Daoy (cell line): ENCODE measurements at regions not wholly inside any gene's neighbourhood (a gene's known extent, or its start where the extent isn't known, plus 50 kb on each side); places are given as distances from the start of the nearest gene placed in this dataset.

Experiments used
- DNase-seq: peaks from one replicate; pipeline ENCODE4 v3.0.0-alpha.2; 2015; ENCODE audit warnings: low read depth

- DNase-seq: no peak
Measured at GRCh38 chr15:69949485-69949884, 148.2 kb downstream of the TLE3 start.

GRCh38 chr15:69951256-69951897 is 146.3 kb downstream of the TLE3 start:
- DNase-seq: no peak

GRCh38 chr15:69951898-69952555 is 145.7 kb downstream of the TLE3 start:
- DNase-seq: no peak

DNA sequence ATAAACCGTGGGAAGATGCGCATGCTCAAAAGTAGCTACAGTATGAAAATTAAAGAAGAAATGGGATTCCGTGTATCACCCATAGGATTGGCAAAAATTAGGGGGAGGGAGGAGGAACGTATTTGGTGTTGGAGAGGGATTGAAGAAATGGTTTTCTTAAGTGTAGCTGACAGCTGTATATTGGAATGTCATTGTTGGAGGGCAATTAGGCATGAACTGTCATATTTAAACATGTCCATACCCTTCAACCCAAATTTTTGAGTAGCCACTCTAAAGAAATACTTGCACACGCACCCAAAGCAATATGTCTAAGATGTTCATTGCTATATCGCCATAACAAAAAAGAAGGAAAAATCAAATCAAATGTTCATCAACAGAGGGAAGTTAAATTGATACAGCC is 144.7 kb downstream of the TLE3 start:
- DNase-seq: no peak

- DNase-seq: no peak
Measured at GRCh38 chr15:69953816-69954215, 143.9 kb downstream of the TLE3 start.

- DNase-seq: no peak
Measured at GRCh38 chr15:69954666-69955065, 143.1 kb downstream of the TLE3 start.

GRCh38 chr15:69955240-69955894 is 142.3 kb downstream of the TLE3 start:
- DNase-seq: no peak

DNA sequence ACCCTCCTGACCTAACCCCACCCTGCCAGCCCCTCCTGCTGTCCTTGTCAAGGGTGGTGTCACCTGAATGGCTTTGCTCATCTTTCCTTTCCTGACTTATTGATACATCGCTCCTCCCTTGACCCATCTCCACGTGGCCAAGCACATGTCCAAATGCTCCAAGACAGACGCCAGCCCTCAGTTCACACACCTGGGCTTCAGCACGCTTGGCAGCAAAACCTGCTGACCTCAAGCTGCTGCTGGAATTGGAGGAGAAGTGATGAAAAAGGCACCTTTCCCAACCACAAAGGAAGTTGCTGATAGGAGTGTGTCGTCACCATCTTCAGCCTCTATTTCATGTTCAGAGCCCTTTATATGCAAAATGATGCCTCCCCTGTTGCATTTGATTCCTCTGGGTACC is 141.3 kb downstream of the TLE3 start:
- DNase-seq: no peak

- no peak for DNase-seq
Measured at GRCh38 chr15:69957175-69957574, 140.5 kb downstream of the TLE3 start.

DNA sequence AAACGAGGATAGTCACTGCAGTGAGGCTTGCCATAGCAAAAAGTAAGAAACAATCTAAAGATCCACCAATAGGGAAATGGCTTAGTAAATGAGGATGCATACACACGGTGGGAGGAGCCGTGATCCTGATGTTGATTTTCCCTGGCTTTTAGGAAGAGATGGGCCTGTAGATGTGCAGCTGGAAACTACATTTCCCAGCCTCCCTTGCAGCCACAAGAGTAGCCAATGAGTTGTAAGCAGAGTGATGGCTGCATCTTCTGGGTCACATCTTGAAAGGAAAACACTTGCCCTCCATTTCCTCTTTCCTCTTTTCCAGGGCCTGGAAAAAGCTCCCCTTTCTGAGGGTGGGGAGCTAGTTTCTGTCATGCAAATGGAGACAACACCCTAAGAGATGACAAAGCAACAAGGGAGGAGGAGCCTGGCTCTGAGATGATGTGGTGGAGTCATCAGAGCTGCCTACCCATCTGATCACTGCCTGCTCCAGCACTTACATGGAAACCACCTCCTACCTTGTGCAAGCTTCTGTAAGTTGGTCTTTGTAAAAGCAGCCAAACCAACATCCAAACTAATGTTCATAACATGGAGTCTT is 139.1 kb downstream of the TLE3 start:
- peak; percentile 26 for DNase-seq

GRCh38 chr15:69962561-69962960 is 135.2 kb downstream of the TLE3 start:
- no peak for DNase-seq

GRCh38 chr15:69963385-69963784 is 134.3 kb downstream of the TLE3 start:
- no peak for DNase-seq

DNA sequence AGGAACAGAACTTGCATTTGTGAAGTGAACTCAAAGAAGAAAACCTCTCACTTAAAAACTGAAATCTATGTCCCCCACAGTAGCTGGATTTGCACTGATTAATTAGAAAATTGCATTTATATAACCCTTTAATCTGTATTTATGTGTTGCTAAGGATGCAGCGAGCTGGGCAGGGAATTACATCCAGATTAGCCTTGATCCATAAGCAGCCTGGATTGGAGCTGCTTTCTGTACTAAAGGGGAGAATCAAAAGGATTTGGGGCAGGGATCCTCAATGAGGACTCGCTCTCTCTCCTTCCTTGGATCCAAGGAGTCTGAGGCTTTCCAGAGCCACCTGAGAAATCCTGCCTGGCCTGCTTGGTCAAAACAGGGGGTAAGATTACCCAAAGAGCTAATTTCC is 125.9 kb downstream of the TLE3 start:
- DNase-seq: no peak

DNA sequence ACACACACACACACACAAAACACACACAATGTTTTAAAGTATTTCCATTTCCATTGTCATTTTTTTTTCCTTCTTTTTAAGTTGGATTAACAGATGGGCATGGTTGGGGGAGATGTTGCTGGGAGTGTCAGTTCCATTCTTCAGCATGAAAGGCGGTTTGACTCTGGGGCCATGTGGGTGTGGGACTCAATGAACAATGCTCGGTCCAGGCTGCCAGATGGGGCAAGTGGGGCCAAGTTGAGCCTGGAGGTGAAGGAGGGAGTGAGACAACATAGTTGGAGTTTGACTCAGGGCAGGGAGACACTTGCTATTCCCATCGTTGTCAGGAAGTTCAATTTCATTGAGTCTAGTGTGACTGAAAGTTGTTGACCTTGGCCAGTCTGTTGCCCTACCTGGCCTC is 125.3 kb downstream of the TLE3 start:
- DNase-seq: no peak

DNA sequence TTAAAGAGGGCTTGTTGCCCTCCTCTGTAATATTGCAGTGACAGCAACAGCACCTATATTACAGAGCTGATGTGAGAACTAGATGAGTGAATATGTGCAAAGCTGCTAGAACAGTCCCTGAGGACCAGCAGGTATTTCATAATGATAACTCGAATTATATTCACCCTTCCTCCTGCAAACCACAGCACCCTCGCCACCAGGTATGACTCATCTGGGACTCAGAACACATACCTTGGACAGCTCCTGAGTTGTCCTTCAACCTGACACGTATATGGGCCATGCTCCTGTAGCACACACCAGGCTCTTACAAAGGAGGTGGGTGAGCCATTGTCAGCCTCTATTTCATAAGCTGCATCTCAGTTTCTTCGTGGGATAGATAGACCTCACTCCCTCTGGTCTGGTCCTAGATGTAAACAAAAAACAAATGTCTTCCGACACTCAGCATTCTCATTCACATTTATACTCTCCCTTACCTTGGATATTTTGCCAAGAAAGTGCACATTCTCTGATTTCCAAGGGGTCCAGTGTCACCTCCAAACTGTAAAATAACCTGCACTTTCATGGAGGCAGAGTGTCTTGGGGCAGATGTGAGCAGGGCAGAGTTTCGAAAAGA is 124.5 kb downstream of the TLE3 start:
- peak; percentile 68 for DNase-seq

DNA sequence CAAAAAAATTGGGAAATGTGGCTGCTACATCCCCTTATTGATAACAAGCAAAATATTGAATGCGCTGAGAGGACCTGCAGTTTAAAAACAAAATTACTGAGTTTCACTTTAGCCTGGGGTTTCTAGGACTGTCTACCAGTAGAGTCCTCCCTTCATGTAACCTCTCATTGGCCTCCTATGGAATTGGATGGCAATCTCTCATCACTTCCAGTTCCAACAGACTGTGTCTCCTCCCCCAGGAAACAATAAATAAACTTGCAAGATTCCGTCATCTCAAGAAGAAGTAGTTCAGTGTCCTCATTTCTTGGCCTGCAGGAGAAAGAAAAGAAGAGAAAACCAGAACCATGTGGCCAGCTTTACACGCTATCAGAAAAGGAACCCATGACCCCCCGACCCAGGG is 123.8 kb downstream of the TLE3 start:
- DNase-seq: no peak

- no peak for DNase-seq
Measured at GRCh38 chr15:69974321-69974720, 123.4 kb downstream of the TLE3 start.

DNA sequence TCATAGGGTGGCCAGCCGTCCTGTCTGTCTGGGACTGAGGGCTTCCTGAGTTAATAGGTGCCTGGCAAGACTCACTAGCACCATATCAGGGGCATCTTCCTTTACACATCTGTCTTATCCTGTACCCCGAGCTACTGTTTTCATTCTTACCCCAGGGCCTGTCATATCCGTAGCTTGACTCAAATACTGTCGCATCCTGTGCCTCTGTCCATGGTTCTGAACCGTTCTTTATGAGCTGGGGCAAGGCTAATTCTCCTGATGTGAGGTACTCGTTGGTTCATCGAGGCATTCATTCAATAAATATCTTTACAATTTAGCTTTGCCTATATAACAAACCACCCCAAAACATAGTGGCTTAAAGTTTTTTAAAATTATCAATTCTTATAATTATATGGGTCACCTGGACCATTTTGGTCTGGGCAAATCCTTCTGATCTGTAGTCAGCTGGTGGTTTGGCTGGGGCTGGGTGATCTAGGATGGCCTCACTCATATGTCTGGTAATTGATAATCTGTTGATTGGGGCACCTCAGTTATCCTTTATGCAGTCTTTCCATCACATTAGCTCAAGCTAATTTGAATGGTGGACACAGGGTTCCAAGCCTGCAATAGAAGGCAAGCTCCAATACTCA is 121.2 kb downstream of the TLE3 start:
- peak; percentile 62 for DNase-seq

DNA sequence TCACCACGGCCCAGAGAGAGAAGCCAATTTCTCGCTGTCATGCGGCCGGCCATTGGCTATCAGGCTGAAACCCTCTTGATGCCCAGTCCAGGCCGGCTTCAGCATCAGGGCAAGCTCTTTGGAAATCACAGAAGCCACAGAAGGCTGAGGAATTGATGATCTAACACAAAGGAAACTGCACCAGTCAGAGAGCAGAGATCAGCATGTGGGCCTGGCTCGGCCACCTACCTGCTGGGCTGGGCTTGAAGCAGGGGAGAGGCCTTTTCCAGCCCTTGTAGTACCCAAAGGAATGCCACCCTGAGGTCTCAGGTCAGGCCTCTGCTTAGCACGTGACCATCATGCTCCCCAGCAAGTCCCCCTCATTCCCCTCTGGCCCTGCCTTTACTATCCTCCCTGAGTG is 119.1 kb downstream of the TLE3 start:
- DNase-seq: peak; percentile 15

GRCh38 chr15:69979262-69979661 is 118.5 kb downstream of the TLE3 start:
- peak; percentile 92 for DNase-seq

DNA sequence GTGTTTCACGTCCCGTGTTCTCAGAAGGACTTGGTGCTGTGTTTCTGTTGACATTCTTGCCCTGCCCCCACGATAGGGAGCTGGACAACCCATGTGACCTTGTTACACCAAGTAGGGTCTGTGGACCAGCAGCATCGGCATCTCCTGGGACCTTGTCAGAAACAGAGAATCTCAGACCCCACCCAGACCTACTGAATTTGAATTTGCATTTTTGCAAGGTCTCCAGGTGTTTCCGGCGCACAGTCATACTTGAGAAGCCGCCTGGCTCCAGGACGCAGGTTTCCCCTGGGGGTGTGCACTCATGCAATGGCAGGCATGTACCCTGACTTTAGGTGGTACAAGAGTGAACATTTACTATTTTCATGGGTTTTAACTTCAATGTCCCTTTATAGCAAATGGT is 117.9 kb downstream of the TLE3 start:
- DNase-seq: no peak
